ENCODE measurements at regions not wholly inside any gene's neighbourhood (a gene's known extent, or its start where the extent isn't known, plus 50 kb on each side); places are given as distances from the start of the nearest gene placed in this dataset.

DNA sequence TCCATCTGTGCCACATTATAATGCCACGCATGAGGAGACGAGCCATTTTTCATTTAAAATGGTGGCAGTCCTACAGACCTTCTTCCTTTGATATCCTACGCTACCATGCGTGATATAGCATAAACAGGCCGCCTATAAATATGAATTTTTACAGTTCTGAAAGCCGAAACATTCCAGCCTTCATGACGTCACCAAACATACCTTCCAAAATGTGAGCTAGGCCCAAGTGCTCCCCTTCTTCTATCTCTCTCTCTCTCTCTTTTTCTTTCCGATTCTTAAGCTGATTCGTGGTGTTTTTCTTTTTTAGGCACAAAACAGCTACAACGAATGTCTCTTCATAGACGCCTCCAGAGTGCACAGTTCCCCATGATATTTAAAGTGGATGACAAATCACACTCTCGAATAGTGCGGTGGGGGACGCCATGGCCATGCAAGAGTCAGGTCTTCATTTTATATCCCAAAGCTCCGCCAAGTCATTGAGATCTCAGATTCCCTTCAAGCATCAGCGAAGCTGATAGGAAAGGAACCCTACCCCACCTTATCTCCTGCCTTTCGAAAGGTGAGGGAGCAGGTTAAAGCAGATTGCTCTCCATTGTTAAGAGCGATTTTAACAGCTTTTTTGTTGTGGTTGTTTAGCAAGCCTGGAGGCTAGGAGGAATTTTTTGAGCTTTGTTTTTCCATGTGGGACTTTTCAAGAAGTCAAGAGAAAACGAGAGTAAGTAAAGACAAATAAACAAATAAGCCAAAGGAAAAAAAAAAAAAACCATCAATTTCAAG is 436.3 kb downstream of the CMPK2 start:
- TF ChIP-seq SIN3A (IDR thresholded peaks at IDR 0.05; ENCODE audit: borderline replicate concordance, insufficient read depth, low read length) (no peak), TAF1 (IDR thresholded peaks at IDR 0.05; ENCODE audit: borderline replicate concordance, insufficient read depth, low read length) (no peak)
- TF ChIP-seq, protein P1, sequence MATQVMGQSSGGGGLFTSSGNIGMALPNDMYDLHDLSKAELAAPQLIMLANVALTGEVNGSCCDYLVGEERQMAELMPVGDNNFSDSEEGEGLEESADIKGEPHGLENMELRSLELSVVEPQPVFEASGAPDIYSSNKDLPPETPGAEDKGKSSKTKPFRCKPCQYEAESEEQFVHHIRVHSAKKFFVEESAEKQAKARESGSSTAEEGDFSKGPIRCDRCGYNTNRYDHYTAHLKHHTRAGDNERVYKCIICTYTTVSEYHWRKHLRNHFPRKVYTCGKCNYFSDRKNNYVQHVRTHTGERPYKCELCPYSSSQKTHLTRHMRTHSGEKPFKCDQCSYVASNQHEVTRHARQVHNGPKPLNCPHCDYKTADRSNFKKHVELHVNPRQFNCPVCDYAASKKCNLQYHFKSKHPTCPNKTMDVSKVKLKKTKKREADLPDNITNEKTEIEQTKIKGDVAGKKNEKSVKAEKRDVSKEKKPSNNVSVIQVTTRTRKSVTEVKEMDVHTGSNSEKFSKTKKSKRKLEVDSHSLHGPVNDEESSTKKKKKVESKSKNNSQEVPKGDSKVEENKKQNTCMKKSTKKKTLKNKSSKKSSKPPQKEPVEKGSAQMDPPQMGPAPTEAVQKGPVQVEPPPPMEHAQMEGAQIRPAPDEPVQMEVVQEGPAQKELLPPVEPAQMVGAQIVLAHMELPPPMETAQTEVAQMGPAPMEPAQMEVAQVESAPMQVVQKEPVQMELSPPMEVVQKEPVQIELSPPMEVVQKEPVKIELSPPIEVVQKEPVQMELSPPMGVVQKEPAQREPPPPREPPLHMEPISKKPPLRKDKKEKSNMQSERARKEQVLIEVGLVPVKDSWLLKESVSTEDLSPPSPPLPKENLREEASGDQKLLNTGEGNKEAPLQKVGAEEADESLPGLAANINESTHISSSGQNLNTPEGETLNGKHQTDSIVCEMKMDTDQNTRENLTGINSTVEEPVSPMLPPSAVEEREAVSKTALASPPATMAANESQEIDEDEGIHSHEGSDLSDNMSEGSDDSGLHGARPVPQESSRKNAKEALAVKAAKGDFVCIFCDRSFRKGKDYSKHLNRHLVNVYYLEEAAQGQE (IDR thresholded peaks at IDR 0.05; ENCODE audit: insufficient read depth in 1 of 2, low read depth in 2 of 2, low read length in 2 of 2) = no peak

All from PFSK-1 (cell line).